Middle frontal gyrus (tissue), 1 donor: ENCODE measurements at regions not wholly inside any gene's neighbourhood (a gene's known extent, or its start where the extent isn't known, plus 50 kb on each side); places are given as distances from the start of the nearest gene placed in this dataset.

Experiments used
- DNase-seq: peaks from one replicate; pipeline ENCODE4 v3.0.0-alpha.2; 2015; ENCODE audit warnings: low spot score; ENCODE audit errors: extremely low spot score

- no peak for DNase-seq
Observed at GRCh38 chrY:7979770-7980169, 1068.2 kb upstream of the AMELY start.

- DNase-seq = no peak
Observed at GRCh38 chrY:7977301-7977700, 1065.7 kb upstream of the AMELY start.

DNA sequence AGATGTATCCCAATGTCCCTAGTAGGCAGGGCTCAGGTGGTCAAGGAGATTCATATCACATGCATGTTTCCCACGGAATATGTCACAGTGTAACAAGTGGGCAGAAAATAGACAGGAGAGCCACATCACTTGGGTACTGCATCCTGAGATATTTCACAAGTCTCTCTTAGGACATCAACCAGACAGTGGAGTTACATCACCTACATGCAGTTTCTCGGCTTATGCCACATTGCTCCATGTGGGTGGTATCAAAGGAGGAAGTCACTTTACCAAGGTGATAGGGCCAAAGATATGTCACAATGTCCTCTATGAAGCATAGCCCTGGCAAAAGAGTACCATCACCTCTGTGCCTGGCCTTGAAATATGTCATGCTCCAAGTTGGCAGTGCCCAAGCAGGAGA is 1056.7 kb upstream of the AMELY start:
- DNase-seq = no peak

DNA sequence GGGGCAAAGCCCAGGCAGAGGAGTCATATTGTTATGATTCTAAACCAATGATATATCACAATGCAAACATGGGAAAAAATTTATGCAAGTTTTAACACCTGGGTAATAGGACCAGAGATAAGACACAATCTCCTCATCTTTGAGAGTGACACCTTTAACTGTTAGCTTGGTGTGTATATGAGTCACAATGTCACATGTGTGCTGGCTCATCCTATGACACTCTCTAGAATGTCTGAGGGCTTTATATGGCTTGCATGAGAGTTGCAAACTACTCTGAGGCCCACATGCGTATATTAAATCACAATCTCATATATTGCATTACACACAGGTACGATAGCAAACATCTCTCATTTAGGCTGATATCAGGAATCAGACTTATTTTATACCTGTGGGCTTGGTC is 1055.4 kb upstream of the AMELY start:
- no peak for DNase-seq

GRCh38 chrY:7963393-7963792 is 1051.8 kb upstream of the AMELY start:
- DNase-seq = no peak

GRCh38 chrY:7962350-7962749 is 1050.8 kb upstream of the AMELY start:
- DNase-seq = no peak

- DNase-seq = no peak
Observed at GRCh38 chrY:7961811-7962210, 1050.3 kb upstream of the AMELY start.

GRCh38 chrY:7957773-7958172 is 1046.2 kb upstream of the AMELY start:
- DNase-seq = no peak

DNA sequence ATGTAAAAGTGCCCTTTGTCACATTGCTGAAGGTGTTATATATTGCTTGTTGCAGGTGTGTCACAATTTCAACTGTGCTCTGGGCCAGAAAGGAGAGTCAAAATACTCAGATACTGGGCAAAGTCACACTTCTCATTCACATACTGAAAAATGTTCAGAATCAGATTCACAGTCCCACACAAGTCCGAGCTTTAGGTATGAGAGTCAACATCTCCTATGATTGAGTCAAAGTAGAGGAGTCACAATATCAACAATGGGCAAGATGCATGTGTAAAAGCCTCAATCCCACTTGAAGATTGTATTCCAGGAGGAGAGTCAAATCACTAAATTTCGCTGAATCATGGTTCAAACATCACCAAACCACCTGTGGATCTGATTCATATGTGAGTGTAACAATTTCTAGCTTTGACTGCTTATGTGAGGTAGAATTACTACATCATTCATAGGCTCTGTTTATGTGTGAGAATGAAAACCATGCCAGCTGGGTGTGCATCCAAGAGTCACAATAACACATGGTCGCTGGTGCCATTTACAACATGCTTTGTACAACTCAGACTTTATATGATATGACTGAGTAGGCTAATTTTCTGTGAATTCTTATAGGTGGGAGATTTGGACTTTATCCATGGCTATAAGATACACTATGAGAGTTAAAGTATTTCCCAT is 1039.8 kb upstream of the AMELY start:
- no peak for DNase-seq

DNA sequence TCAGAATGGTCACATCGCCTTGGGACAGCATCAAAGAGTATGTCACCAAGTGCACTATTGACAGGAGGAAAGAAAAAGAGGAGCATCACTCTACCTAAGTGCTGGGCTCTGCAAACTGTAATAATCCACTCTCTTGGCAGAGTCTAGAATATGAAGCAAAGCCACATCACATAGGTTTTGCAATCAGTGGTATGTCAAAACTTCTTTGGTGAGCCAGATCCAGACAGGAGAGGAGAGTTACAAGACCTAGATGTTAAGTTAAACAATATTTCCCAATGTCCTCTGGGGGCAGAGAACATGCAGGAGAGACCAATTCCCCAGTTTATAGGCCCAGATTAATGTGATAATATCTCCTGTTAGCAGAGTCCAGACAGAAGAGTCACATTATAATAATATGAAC is 1032.6 kb upstream of the AMELY start:
- DNase-seq = no peak

DNA sequence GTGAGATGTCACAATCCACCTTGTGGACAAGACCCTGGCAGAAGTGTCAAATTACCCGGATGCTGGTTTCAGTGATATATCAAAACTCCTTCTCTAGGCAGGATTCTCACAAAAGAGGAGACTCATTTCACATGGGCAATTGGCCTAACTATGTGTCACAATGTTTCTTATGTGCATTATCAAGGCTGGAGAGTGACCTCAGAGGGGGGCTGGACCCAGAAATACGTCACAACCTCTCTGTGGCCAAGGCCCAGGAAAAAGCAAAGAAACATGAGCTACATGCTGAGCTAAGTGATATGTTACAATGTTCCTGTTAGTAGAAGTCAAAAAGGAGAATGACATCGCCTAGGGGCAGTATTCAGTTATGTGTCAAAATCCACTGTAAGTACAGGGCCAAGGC is 1031.2 kb upstream of the AMELY start:
- no peak for DNase-seq

- DNase-seq = no peak
Observed at GRCh38 chrY:7941856-7942255, 1030.3 kb upstream of the AMELY start.

DNA sequence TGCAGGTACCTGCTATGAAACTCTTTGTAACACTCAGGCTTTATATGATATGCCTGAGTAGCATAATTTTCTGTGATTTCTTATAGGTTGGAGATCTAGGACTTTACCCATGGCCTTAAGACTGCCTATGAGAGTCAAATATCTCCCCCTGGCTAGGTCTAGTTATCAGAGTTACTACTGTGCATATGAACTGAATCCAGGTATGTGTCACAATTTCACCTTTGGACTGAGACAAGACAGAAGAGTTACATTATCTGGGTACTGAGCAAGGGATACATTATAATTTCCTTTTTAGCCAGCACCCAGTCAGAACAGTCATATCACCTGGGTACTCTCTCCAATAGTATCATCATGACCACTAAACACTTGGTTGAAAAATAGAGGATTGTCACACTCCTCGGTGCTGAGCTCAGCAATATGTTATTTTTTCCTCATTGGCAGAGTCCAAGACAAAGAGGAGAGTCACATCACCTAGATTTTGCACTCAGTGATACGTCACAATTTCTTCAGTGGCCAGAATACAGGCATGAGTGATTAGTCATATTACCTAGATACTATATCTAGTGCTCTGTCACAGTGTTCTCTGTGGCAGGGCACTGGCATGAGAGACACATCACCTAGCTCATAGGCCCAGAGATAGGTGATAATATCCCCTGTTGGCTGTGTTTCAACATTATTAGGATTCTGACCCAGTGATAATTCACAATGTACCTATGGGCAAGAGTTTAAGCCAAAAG is 1027.6 kb upstream of the AMELY start:
- DNase-seq = no peak

GRCh38 chrY:7936831-7937230 is 1025.3 kb upstream of the AMELY start:
- no peak for DNase-seq

GRCh38 chrY:7936046-7936445 is 1024.5 kb upstream of the AMELY start:
- no peak for DNase-seq

GRCh38 chrY:7935606-7936005 is 1024.1 kb upstream of the AMELY start:
- DNase-seq = no peak

- DNase-seq = no peak
Observed at GRCh38 chrY:7932424-7932823, 1020.9 kb upstream of the AMELY start.

- no peak for DNase-seq
Observed at GRCh38 chrY:7929866-7930265, 1018.3 kb upstream of the AMELY start.

- DNase-seq = no peak
Observed at GRCh38 chrY:7924059-7924458, 1012.5 kb upstream of the AMELY start.

- no peak for DNase-seq
Observed at GRCh38 chrY:7923476-7924017, 1012.0 kb upstream of the AMELY start.

GRCh38 chrY:7920382-7920781 is 1008.8 kb upstream of the AMELY start:
- DNase-seq = no peak

DNA sequence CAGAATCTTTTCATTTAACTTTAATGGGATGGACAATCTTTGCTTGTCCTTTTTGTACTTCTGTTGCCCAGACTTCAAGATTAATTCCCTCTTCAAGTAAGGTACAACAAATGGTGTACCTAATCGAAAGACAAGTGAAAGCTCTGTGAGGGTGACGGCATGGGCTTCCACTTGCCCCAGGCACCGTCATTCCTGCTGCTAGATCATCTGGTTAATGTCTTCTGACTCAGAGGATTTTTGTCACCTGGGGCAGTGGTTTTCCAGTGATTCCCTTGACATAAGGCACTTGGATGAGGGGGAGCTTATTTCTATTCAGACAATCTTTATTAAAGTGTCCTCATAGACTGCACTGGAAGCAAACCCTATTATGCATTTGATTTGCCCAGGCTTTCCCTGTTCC is 977.0 kb upstream of the AMELY start:
- no peak for DNase-seq

GRCh38 chrY:7881696-7882095 is 970.1 kb upstream of the AMELY start:
- DNase-seq = no peak
